Stimulated activated effector memory CD8-positive, alpha-beta T cell treated with anti-CD3 and anti-CD28 coated beads, Interleukin-12 subunit alpha, Interleukin-12 subunit beta, amount 100 ng/mL, for 72 hours (primary cell): ENCODE measurements at regions not wholly inside any gene's neighbourhood (a gene's known extent, or its start where the extent isn't known, plus 50 kb on each side); places are given as distances from the start of the nearest gene placed in this dataset.

Experiments used
- ATAC-seq: fragments of 150-1000 bp; cut with Tn5 transposase; 2 replicates; pipeline ENCODE4 v1.10.0; 2021
- DNase-seq, 2 donors: peaks; one replicate each; pipeline ENCODE4 v3.0.0; 2021 to 2022; ENCODE audit warnings: low spot score in 2 of 2
- H3K27ac Mint-ChIP-seq: one replicate; pipeline ENCODE4 v1.8.0; 2022; ENCODE audit warnings: mild to moderate bottlenecking, mixed read lengths
- H3K36me3 Mint-ChIP-seq: one replicate; pipeline ENCODE4 v1.8.0; 2022; ENCODE audit warnings: mild to moderate bottlenecking, mixed read lengths
- H3K4me1 Mint-ChIP-seq: one replicate; pipeline ENCODE4 v1.8.0; 2022; ENCODE audit warnings: mixed read lengths
- H3K4me3 Mint-ChIP-seq: one replicate; pipeline ENCODE4 v1.8.0; 2022; ENCODE audit warnings: mild to moderate bottlenecking, mixed read lengths
- H3K9me3 Mint-ChIP-seq: one replicate; pipeline ENCODE4 v1.8.0; 2022; ENCODE audit warnings: mixed read lengths

- Mint-ChIP-seq H3K4me3 (no peak overlapping the region), H3K9me3 (peaks cover 11% of the 10 kb centered on the region), H3K4me1 (no peaks in the 10 kb centered on the region), H3K27ac (no peak overlapping the region), H3K36me3 (no peaks in the 10 kb centered on the region)
- no peak for DNase-seq
- ATAC-seq, result no peak
Measured at GRCh38 chr4:187444061-187444460, 551.5 kb upstream of the ZFP42 start.

DNA sequence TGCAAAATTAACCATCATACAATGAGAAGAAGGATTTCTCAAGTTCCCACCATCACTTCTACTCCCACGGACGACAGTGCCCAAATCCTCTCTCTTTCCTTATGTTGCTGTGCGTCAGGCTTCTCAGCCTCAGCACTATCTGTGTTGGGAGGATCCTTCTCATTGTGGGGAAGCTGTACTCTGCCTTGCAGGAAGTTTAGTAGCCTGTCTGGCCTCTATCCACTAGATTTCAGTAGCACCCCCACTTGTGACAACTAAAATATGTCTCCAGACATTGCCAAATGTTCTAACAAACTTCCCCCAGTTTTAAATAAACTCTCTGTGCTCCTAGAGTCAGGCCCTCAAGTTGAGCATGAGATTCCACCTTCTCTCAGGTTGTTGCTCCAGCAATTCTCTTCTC, 545.9 kb upstream of the ZFP42 start:
- H3K4me3 Mint-ChIP-seq, result no peak overlapping the region
- H3K27ac Mint-ChIP-seq, result no peak overlapping the region
- no peak for ATAC-seq
- no peaks in the 10 kb centered on the region for H3K36me3 Mint-ChIP-seq
- no peaks in the 10 kb centered on the region for H3K4me1 Mint-ChIP-seq
- DNase-seq, result no peak
- peaks cover 9% of the 10 kb centered on the region for H3K9me3 Mint-ChIP-seq

DNA sequence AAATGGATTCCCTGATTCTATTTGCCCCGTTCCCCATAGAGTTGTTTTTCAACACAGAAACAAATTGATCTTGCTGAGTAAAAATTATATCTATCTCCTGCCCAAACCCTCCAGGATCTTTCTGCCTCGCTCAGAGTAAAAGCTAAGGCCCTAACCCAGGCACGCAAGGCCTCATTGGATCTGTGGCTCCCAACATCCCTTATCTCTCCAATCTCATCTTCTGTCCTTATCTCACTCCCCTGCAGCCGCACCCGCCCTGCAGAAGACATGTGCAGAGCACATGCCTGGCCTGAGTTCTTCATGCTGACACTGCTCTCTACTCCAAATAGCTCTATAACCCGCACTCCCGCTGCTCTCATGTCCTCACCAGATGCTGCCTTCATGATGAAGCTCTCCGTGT, 543.8 kb upstream of the ZFP42 start:
- Mint-ChIP-seq H3K27ac (no peak overlapping the region), H3K36me3 (no peaks in the 10 kb centered on the region), H3K4me1 (no peaks in the 10 kb centered on the region), H3K4me3 (no peak overlapping the region), H3K9me3 (peaks cover 15% of the 10 kb centered on the region)
- no peak for DNase-seq
- no peak for ATAC-seq

GRCh38 chr4:187460016-187460415, 535.6 kb upstream of the ZFP42 start:
- no peaks in the 10 kb centered on the region for H3K4me1 Mint-ChIP-seq
- H3K27ac Mint-ChIP-seq, result no peak overlapping the region

GRCh38 chr4:187464573-187464972, 531.0 kb upstream of the ZFP42 start:
- Mint-ChIP-seq H3K9me3 (peaks cover 5% of the 10 kb centered on the region), H3K27ac (no peak overlapping the region), H3K4me3 (no peak overlapping the region), H3K4me1 (no peaks in the 10 kb centered on the region), H3K36me3 (no peaks in the 10 kb centered on the region)
- DNase-seq (no peak), ATAC-seq (no peak)

More at GRCh38 chr4:187460016-187460415, 535.6 kb upstream of the ZFP42 start:
- Mint-ChIP-seq H3K4me3 (no peak overlapping the region), H3K36me3 (no peaks in the 10 kb centered on the region), H3K9me3 (peaks cover 7% of the 10 kb centered on the region)
- no peak for DNase-seq
- no peak for ATAC-seq

DNA sequence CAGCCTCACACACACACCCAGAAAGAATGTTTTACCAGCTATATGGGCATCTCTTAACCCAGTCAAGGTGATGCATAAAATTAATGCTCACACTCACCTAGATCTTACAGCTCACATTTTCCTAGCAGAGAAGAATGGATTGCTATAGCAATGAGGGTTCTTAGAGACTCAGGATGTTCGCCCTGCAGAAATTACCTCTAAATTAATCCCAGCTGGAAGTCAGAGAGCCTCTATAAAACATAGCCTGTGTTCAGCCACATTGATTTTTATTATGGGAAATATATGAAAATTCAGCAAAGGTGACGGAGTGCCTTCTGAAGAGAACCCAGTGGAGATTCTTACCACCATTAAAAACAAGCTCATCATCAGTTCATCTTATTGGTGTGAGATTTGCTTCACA, 528.3 kb upstream of the ZFP42 start:
- no peak for DNase-seq
- Mint-ChIP-seq H3K4me1 (no peaks in the 10 kb centered on the region), H3K36me3 (no peaks in the 10 kb centered on the region), H3K4me3 (no peak overlapping the region), H3K27ac (no peak overlapping the region), H3K9me3 (peaks cover 7% of the 10 kb centered on the region)
- ATAC-seq, result no peak

- ATAC-seq (no peak), DNase-seq (no peak)
- Mint-ChIP-seq H3K9me3 (peaks cover 11% of the 10 kb centered on the region), H3K4me3 (no peak overlapping the region), H3K36me3 (no peaks in the 10 kb centered on the region), H3K4me1 (no peaks in the 10 kb centered on the region), H3K27ac (no peak overlapping the region)
Measured at GRCh38 chr4:187469627-187470026, 525.9 kb upstream of the ZFP42 start.

DNA sequence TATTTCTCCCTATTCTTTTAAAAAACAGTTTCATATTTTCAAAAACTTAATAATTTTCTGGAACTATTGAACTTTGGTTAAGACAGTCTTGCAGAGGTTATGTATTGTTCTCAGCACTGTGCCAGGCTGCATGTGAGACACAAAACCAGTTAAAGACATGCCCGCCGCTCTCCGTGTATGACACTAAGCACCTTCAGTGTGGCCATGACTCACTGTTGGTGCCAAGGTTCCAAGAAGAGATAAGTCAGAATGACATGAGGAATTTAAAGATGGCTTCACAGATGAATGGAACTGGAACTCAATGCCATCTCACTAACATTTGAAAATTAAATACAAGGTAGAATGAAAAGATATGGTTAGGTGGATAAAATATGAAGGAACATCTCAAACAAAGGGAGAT, 525.5 kb upstream of the ZFP42 start:
- Mint-ChIP-seq H3K9me3 (peaks cover 15% of the 10 kb centered on the region), H3K36me3 (no peaks in the 10 kb centered on the region), H3K4me1 (no peaks in the 10 kb centered on the region), H3K4me3 (no peak overlapping the region), H3K27ac (no peak overlapping the region)
- DNase-seq (no peak), ATAC-seq (no peak)

DNA sequence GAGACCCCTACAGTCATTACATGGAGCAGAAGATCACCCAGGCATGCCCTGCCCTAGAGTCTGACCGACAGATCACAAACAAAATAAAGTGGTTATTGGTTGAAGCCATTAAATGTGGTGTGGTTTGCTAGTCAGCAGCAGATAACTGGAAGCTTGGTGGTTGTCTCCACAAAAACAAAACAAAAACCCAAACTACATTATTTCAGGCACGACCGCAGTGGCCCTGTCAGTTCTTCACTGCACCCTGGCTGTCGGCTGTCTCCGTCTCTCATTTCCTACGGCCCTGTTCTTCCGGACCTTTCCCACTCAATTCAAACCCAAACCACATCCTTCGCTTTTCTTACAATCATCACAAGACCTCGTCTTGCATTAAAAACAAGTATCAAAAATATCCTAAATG, 521.3 kb upstream of the ZFP42 start:
- Mint-ChIP-seq H3K4me1 (no peaks in the 10 kb centered on the region), H3K4me3 (no peak overlapping the region), H3K9me3 (peaks cover 16% of the 10 kb centered on the region), H3K36me3 (no peaks in the 10 kb centered on the region), H3K27ac (no peak overlapping the region)
- ATAC-seq (no peak), DNase-seq (no peak)

- no peak for ATAC-seq
Measured at GRCh38 chr4:187475901-187476300, 519.7 kb upstream of the ZFP42 start.

GRCh38 chr4:187477224-187477623, 518.3 kb upstream of the ZFP42 start:
- H3K9me3 Mint-ChIP-seq, result peaks cover 18% of the 10 kb centered on the region

More at GRCh38 chr4:187475901-187476300, 519.7 kb upstream of the ZFP42 start:
- DNase-seq, result no peak
- Mint-ChIP-seq H3K27ac (no peak overlapping the region), H3K4me1 (no peaks in the 10 kb centered on the region), H3K9me3 (peaks cover 20% of the 10 kb centered on the region), H3K4me3 (no peak overlapping the region), H3K36me3 (no peaks in the 10 kb centered on the region)

DNA sequence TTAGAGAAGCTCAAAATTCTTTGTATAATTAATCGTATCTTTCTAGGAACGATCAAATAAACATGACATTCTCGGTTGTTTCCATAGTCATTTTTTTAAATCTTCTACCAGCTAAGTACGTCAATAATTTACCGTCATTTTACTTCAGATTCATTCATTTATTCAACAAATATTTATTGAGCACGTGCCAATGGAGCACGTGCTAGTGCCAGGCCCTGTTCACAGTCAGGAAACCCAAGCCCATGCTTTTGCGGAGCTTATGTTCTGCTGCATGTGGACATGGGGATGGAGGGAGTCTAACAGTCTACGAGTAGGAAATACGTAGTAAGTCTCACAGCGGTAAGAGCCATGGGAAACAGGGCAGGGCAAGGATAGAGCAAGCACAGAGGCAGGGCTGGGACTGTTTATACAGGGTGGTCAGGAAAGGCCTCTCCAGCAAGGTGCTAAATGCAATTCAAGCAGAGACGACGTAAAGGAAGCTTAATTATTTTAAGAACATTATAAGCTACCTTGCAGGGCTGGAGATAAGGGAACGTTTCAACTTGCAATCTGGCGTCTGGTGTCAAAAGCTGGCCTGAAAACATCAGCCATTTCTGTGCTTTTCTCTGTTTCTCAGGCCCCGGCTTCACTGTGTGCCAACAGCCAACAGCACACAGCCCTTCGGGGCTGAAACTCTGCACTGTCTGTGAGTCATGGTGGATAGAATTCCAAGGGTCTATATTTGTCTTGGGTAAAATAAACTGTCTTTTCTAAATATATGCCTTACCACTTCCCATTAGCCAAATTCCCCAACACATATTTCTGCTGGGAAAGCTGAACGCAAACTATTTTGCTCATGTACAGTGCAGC, 517.1 kb upstream of the ZFP42 start:
- no peak for ATAC-seq
- H3K9me3 Mint-ChIP-seq, result peaks cover 18% of the 10 kb centered on the region

More at GRCh38 chr4:187477224-187477623, 518.3 kb upstream of the ZFP42 start:
- DNase-seq (no peak), ATAC-seq (no peak)
- Mint-ChIP-seq H3K27ac (no peak overlapping the region), H3K4me3 (no peak overlapping the region), H3K36me3 (no peaks in the 10 kb centered on the region), H3K4me1 (no peaks in the 10 kb centered on the region)

GRCh38 chr4:187479511-187479910, 516.1 kb upstream of the ZFP42 start:
- no peaks in the 10 kb centered on the region for H3K36me3 Mint-ChIP-seq
- peaks cover 16% of the 10 kb centered on the region for H3K9me3 Mint-ChIP-seq
- ATAC-seq, result no peak
- H3K4me1 Mint-ChIP-seq, result no peaks in the 10 kb centered on the region
- H3K27ac Mint-ChIP-seq, result no peak overlapping the region
- H3K4me3 Mint-ChIP-seq, result no peak overlapping the region
- no peak for DNase-seq

More for the DNA sequence above, 517.1 kb upstream of the ZFP42 start:
- H3K4me1 Mint-ChIP-seq, result no peaks in the 10 kb centered on the region
- no peaks in the 10 kb centered on the region for H3K36me3 Mint-ChIP-seq
- H3K4me3 Mint-ChIP-seq, result no peak overlapping the region
- no peak for DNase-seq
- no peak overlapping the region for H3K27ac Mint-ChIP-seq

DNA sequence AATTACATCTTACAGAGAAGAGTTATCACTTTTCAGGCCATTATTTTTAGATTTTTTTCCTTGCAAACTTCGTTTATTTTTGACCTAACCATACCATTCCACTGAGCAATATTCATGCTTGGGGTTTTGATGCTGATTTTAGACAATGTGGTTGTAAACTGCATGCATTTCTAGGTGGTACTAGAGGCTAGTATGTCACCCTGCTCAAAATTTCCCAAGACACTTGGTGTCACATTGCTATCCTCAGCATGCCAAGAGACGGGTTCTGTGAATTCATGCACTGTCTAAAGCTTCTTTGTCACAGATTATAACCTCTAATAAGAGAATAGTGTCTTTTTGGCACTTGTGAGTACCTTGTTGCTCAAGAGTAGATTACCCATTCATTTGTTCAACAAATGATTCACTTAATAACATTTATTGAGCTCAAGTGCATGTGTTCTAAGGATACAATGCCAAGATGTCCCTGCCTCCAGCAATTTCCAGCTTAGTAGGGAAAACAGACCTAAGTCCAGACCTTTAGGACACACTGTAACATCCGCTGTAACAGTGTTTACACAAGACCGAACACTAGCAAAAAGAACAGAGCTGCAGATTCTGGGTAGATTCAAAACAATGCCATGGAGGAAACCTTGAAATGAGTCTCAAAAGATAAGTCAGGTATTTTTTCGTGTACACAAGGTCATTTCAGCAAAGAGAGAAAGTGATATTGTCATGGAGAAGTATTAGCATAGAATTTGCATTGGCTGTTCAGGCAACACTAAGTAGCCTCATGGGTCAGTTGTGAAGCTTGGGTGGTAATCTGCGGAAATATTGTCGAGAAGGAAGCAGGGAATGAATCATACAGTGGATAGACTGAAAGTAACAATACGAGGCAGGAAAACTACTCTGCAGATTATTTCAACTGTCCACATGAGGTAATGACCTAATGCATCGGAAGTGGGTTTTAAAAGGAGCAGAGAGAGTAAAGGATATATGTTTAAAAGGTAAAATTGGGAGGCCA, 515.1 kb upstream of the ZFP42 start:
- DNase-seq, result no peak
- ATAC-seq, result no peak
- no peak overlapping the region for H3K27ac Mint-ChIP-seq
- no peak overlapping the region for H3K4me3 Mint-ChIP-seq
- H3K36me3 Mint-ChIP-seq, result no peaks in the 10 kb centered on the region
- H3K4me1 Mint-ChIP-seq, result no peaks in the 10 kb centered on the region
- H3K9me3 Mint-ChIP-seq, result peaks cover 8% of the 10 kb centered on the region

DNA sequence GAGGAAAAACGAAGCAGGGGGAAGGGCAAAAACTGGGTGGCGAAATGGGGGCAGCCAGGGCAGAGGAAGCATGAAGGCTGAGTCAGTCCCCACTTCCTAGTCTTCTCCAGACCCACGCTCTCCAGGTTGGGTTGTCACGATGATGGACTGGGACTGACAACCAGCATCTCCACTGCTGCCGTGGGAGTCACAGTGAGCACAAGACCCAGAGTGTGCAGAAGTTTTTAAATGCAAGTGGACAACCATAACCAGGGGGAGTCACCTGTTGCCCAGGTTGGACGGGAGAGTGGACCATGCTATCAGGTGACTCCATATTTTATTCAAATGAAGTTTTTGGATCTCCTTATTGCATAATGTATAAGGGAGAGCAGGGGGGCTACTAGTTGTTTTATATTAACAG, 511.4 kb upstream of the ZFP42 start:
- no peak overlapping the region for H3K4me3 Mint-ChIP-seq
- ATAC-seq, result no peak
- H3K4me1 Mint-ChIP-seq, result no peaks in the 10 kb centered on the region
- no peaks in the 10 kb centered on the region for H3K36me3 Mint-ChIP-seq
- H3K9me3 Mint-ChIP-seq, result peaks cover 7% of the 10 kb centered on the region
- no peak overlapping the region for H3K27ac Mint-ChIP-seq
- DNase-seq, result no peak
